Right kidney (tissue), 1 donor: ENCODE measurements at regions not wholly inside any gene's neighbourhood (a gene's known extent, or its start where the extent isn't known, plus 50 kb on each side); places are given as distances from the start of the nearest gene placed in this dataset.

Experiments used
- DNase-seq: peaks from one replicate; pipeline ENCODE4 v3.0.0-alpha.2; 2016

DNA sequence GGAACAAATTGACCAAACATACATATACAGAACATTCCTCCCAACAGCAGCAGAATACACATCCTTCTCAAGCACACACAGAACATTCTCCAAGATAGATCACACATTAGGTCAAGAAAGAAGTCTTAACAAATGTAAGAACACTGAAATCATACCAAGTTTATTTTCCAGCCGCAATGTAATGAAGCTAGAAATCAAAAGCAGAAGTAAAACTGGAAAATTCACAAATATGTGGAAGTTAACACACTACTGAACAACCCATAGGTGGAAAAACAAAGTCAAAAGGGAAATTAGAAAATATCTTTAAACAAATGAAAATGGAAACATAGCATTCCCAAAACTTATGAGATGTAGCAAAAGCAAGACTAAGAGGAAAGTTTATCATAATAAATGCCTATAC is 692.6 kb downstream of the DIAPH3 start:
- DNase-seq, result no peak

DNA sequence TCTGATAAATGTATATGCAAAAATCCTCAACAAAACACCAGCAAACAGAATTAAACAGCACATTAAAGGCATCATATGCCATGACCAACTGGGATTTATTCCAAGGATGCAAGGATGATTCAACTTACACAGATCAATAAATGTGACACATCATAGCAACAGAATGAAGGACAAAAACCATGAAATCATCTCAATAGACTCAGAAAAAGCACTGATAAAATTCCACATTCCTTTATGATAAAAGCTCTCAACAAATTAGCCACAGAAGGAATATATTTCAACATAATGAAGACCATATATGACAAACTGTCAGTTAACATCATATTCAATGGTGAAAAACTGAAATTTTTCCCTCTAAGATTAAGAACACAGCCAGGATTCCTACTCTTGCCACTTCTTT is 691.6 kb downstream of the DIAPH3 start:
- no peak for DNase-seq

DNA sequence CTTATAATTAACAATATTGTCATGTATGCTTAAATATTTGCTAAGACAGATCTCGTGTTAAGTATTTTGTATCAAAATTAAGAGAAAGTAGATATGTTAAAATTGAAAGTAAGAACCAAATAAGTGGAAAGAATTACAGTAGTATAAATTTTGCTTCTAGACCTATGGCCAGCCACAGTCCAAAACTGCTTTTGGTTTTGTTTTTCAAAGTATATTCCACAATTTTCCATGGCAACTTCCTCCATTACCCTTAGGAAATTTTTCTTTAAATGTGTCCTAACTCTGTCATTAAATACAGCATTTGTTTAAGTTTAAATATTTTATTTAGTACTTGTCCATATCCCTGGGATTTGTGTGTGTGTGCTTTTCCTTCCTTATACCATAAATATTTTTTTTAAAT is 689.0 kb downstream of the DIAPH3 start:
- DNase-seq, result no peak

DNA sequence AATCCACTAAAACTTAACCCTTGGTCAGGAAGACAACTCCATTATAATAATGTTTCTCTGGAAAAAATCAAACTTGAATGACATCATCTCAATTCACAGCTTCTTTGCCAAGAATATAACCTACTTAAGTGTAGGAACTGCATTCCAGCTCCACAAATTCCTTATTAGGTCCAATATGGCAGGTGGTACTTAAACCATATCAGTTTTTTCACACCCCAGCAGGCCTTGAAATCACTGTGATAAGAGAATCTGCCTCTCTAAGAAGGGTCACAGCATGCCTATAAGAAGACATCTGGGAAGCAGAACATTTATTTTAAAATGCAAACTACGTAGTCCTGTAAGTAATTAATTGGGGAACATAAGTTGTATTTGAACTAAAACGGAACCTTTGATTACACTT is 687.8 kb downstream of the DIAPH3 start:
- DNase-seq, result no peak

DNA sequence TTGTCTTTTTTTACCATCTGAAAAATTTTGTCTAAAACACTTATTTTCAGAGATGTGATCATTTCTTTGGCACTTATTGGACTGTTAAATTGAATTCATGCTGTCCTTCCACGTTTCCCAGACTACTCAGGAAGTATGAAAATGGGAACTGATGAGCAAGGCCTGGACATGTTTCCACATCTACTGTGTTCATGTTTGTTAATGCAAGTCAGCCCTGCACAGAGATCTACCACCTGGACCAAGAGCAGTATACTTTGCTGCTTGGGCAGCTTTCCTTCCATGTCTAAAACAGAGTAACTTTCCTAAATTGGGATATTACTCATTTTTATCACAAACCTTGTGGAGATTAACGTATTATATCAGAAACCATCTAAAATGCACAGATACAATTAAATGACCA is 687.4 kb downstream of the DIAPH3 start:
- DNase-seq, result no peak

DNA sequence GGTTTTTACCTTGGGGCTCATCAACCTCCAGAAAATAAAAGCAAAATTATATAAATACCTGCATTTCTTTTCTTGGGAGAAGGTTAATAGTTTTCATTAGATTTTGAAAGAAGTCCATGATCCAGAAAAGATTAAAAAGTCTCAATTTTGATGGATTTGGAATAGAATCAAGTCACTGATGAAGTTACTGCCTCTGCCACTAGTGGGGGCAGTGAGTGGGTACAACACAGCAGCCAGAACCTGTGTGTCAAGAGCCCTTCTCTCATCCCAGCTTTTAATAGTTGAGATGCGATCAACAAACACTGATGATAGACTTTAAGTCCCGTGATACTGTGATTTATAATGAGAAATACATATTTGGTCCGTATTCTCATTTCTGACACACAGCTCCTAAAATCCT is 686.7 kb downstream of the DIAPH3 start:
- no peak for DNase-seq

DNA sequence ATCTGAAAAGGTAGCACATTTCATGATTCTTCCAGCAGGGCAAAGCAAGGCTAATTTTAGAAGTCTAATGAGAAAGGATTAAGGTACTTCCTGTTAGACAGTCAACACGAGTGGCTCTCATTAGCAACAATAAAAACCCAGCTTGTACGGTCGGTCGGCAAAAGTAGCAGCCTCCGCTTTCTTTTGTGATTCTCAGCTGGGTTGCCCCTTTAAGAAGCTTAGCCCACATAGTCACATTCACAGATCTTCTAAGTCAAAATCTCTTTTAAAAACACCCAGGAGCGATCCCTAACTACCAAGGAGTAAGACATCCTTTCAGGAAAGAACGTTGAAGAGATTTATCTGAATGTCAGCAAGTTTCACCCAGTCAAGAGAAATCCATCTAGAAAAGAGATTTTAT is 684.8 kb downstream of the DIAPH3 start:
- DNase-seq, result no peak

DNA sequence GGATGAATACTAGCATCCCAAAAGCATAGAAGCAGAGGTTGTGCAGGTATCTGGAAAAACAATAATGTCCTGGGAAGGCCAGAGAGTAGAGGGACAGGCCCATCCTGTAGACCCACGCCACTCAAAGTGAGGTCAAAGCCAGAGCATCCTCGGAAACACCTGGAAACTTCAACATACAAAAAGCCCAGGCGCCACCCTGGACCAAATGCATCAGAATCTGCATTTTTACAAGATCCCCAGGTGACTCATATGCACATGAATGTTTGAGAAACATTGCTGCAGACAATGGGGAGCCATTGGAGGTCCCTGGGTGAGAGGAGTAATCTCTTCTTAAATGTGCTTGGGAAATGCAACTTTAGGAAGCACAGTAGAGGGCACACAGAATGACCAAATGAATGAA is 684.1 kb downstream of the DIAPH3 start:
- DNase-seq, result no peak

DNA sequence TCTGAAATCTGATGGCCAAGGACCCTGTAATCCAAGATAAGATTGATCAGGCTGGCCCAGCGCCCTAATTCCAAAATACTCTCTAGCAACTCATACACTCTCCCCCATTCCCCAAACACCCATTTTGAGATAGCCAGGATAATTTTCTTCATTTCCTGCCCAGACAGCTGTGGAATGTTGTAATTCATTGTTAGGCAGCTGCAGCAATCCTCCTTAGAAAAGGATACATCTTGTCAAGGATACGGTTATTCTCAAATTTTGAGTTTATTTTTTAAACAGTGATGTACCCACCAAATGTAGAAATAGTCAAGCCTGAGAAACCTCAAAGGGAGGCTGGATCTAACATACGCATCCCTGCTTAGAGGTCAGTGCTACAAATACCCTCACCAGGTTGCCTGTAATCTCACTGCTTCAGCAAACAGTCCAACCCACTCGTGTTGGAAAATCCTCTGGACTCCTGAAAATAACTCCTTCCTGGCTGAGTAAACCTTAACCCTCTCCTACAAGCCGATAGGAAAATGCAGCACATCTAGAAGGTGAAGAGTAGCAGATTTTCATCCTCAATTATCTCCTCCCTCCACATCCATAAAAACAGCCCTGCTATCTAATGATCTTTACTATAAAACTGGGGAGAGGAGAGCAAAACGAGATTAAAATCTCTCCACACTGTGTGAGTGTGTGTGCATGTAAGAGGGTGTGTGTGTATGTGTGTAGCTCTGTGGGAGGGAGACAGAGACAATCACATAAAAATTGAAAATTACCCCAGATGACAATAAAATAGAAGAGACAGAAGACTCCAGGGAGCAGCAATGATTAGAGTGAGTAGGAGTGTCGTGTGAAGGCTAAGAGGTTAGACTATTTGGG is 683.1 kb downstream of the DIAPH3 start:
- no peak for DNase-seq

DNA sequence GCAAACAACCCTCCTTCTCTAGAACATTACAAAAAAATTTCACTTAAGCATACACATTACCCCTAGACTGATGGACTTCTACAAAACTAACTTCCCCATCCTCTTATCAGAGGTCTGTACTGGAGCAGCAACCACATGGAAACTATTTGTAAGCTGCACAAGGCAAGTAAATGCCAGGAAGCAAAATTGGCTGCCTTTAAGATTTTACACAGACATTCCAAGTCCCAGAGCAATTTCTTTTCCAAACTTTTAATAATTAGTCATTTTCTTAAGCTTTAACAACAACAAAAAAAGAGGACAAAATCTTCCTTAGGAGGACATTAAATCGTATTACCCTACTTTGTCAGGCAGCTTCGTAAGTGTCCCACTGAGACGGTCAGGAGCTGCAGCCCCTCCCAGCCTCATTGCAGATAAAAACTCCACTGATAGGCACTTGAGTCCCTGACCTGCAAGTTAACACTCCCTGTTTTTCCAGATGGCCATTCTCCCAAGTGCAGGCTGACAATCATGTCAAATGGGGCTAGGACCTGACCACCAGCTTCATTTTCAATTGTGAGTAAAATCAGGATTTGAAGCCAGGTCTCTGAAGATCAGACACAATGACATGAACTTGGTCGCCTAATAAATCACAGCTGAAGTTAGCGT is 680.1 kb downstream of the DIAPH3 start:
- DNase-seq, result no peak

DNA sequence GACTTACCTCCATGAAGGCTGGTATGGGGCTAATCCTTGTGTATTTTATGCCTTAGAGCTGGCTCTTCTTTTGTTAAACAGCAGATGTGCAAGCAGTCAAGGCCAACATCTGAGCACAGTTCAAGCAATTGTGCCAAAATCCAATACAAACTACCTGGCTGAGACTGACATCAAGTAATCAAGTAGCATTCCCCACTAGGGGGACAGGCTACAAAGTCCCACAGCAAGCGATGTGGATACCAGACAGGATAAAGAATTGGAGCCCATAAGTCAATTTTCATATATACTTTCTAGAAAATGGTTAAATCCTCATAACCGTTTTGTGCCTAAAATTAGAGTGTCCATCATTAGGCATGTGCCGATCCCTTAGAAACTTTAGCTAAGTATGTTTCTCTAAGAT is 675.8 kb downstream of the DIAPH3 start:
- no peak for DNase-seq

DNA sequence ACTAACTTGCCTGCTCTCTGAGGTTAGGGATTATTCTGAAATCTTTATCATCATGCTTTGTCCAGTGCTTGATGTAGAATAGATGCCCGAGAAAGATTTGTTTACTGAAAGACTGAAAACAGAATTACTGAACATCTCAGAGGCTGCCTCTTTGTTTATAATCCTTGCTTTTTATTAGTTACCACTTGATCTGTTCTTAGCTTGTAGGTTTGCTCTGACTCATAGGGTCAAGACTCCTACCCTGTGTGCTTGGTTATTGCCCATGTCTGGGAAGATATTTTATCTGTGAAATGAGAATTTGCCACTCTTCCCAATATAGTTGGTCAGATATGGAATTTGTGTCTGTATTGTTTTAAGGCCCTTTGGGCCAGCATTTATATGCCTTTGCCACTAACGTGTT is 675.3 kb downstream of the DIAPH3 start:
- DNase-seq, result no peak

DNA sequence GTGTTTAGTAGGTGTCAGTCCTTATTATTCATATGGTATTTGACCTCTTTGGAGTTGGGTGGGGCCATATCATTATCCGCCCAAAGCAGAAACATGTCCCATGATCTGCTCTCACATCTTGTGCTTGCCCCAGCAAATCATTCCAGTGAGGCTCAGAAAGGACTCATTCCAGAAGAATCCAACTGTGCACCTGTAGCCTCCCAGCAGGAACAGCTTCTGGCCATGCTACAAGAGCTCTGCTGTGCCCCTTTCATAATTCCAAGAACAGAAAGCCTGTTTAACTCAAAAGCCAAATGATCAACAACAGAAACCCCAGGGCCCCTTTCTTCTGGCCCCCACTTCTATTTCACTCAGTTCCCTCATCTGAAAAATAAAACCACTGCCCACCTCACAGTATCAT is 673.1 kb downstream of the DIAPH3 start:
- DNase-seq, result no peak

DNA sequence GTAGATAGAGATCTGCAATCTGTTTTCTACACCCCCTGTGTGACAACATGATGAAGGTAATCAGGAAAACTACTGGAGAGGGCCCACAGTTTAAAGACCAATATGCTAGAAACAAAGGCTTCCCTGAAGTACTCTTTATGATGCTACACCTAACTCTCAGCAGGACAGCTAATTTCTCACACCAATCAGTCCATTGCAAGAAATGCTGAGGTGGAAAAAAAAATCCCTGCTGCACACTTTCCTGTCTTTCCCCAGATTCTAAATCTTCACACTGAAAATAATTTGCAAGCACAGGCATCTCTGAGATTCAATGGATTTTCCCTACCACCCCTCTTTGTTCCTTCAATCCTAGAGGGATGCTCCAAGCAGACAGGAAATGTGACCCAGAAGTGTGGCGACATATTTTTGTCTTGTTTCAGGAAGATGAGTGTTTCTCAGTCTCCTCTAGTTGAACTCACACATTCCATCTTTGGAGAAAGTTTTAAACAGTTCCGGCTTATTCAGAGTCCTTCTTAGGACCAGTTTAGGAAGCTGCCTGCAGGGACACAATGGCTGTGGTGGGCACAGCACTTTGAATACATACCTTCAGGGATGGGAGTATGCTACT is 671.6 kb downstream of the DIAPH3 start:
- no peak for DNase-seq

DNA sequence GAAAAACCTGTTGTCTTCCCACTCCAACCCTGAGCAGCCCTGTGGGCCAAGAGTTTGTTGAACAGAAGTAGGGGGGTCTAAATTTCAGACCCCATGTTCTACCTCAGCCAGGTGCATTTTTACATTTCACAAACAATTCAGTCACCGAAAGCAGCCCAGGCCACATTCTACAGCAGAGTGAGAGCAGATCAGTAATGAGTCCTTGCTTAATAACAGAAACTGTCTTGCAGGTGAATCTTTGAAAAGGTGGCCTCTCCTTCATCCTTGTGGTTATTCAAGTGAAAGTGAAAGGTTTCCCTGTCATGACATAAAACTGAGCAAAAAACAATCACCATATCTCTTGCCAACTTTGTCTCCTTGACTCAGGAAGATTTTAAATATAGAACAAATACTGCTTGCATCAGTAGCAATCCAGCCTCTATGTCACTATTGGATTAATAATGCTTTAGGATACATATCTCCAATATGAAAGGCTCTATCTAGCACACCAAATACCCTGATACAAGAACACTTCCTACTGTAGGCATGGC is 670.2 kb downstream of the DIAPH3 start:
- DNase-seq, result no peak

DNA sequence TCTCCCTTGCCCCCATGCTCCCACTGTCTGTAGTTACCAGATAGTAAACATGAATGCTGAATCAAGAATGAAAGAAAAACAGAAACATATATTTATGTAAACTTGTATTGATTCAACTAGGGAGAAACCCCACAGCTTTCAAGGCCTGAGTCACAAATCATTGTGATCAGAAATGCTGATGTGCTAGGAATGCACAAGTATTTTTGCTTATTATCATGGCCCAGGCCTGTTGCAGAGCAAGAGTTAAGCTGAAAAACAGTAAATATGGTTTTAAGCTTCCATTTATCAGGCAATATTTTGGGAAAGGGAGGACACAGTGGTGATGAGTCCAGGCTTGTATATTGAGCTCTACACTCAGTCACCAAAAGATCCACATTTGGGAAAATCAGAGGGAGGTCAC is 669.6 kb downstream of the DIAPH3 start:
- no peak for DNase-seq

DNA sequence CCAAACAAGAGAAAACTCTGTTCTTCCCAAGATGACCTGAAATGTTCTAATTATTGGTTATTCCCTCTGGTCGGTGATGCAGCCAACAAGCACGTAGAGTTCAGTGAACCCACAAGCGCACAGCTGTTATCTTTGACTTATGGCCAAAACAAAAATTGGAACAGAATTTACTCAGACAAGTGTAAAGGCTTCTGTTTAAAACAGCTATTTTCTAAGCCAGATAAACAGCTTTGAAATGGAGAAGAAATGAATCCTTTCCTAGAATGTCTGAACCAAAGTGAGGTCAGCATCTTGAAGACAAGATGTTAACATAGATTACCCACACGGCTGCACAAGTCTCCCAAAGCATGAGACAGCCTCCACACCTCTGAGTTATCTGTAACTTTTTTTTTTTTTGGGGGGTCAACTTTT is 669.2 kb downstream of the DIAPH3 start:
- DNase-seq, result no peak

DNA sequence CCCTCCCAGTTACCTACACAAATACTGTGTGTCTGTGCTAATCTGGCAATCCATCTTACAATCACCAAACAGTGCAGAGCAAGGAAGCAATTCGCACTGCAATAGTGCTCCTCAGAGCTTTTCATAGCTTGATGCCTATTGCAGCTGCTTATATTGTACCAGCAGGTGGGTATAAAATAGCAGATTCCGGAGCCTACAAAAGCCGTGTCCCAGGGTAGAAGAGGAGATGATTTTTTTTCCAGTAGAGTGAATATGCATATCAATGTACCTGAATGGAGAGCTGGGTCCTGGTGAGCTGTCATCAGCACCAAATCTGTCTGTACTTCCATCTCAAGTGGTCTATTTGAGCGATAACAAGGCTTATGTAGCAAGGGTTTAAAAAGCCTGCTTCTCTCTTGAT is 668.4 kb downstream of the DIAPH3 start:
- DNase-seq, result no peak

DNA sequence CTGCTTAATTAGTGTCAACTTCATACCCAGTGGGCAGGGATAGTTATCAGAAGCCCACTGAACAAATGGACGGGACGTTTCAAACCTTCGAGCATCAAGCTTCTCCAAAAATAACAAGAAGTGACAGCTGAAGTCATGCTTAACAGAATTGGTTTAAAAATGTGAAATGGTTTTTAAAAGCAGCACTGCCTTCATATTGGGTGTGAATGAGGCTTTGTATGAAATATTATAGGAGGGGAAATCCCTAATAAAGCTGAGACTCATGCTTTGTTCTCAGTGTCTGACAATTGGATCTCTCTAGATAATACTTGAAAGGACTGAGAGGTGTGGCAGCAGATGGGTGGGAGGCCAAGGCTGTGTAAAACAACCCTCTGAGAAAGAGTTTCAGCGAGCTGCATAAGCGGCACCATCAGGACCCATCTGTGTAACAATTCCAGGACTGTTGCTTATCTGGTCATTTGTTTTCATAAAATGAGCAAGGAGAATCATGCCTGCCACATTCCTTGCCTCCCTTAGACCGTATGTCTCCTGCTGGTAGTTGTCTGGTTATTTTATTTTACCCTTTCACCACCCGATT is 667.7 kb downstream of the DIAPH3 start:
- no peak for DNase-seq

DNA sequence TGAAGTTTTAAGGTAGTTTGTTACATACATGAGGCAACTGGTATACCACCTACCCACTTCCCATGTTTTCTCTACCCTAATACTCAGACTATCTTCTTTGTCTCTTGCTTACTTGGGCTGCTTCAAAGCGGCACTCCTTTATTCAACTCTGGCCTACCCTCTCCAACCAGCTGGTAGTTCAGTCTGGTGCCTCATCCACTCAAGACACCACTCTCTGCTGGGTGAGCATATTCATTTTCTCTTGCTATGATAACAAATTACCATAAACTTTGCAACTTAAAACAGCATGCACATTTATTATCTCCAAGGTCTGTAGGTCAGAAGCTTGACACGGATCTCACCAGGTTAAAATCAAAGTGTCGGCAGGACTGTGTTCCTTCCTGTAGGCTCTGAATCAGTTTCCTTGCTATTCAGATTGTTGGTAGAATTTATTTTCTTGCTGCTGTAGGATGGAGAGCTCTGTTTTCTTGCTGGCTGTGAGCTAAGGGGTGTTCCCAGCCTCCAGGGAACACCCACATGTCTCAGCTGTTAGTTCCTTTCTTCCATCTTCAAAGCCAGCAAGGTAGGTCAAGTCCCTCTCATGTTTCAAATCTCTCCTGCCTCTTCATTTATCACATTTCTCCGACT is 666.0 kb downstream of the DIAPH3 start:
- DNase-seq, result no peak

DNA sequence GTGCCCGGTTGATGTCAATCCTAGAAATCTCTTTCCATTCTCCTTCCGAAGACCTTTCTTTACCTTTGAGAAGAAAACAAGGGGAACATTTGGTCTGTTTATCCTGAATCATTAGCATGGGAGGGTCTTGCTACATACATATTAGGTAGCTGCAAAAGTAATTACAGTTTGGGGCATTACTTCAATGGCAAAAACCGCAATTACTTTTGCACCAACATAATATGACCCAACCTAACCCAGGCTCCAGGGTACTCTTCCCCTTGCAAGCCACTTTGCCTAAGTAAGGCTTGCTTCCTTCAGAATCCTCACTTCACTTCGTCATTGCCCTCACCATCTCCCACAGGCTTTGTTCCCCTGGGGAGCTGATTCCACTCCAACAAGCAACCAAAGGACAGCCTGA is 662.7 kb downstream of the DIAPH3 start:
- DNase-seq, result no peak

DNA sequence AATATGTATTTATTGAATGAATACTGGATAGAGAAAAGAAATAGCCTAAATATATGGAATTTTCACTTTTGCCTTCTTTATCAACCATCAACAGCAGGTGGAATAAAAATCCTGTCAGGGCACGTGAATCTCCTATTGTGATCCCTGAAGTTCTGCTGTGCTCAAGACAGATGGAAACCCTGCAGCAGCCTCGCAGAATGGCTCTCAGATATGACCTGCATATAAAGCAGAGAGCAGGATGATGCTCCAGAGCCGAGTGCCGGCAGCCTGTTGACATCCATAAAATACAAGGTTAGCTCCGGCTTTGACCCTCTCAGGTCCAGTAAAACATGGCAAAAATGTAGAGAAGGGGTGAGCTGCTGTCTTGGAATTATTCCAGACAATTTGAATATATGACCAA is 659.3 kb downstream of the DIAPH3 start:
- no peak for DNase-seq

DNA sequence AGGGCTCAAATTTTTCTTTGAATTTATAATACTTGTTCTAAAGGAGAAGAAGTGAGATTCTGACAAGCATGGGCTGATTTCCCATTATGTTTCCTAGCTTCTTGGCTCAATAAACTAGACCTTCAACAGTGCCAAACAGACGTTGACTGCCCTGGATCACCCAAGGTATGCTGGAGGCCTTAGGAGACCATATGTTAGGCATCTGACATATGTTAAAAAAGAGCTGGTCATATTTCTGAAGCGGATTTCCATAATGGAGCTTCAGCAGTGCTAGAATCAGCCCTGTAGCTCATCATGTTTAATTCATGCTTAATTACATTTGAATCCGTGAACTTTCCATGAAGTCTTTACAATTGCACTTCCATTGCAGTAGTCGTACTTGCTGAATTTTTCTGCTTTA is 653.3 kb downstream of the DIAPH3 start:
- no peak for DNase-seq
